ENCODE measurements at regions not wholly inside any gene's neighbourhood (a gene's known extent, or its start where the extent isn't known, plus 50 kb on each side); places are given as distances from the start of the nearest gene placed in this dataset.

GRCh38 chr2:147388217-147388616, 456.6 kb upstream of the ACVR2A start:
- POLR2A ChIA-PET = no interaction called here
- intact Hi-C loops (cut with micrococcal nuclease; ENCODE audit: unreplicated experiment) (no loop called here), in situ Hi-C loops (cut with HindIII; ENCODE audit: low pct_unique_long_range_greater_than_20kb, low sequenced_read_pairs) (no loop called here)
- CTCF ChIA-PET = no interaction called here
- no peak for TF ChIP-seq SIN3A (IDR thresholded peaks at IDR 0.05; ENCODE audit: borderline replicate concordance, insufficient read depth, low read depth, low read length)
- Histone ChIP-seq H3K27ac (ENCODE audit: low read length) (no peak overlapping the region), H3K4me1 (ENCODE audit: control insufficient read depth, insufficient read depth, low read length) (no peaks in the 10 kb centered on the region), H3K9me3 (ENCODE audit: control insufficient read depth, insufficient read depth, low read depth, low read length) (no peaks in the 10 kb centered on the region), H3K4me3 (ENCODE audit: low read depth in 2 of 2, low read length in 2 of 2) (no peak overlapping the region), H3K27me3 (ENCODE audit: control insufficient read depth, insufficient read depth, low read length) (no peaks in the 10 kb centered on the region), H3K36me3 (ENCODE audit: control insufficient read depth, insufficient read depth, low read length) (no peaks in the 10 kb centered on the region)
- DNase-seq (ENCODE audit: low read depth, low spot score) (no peak), ATAC-seq (no peak)
- BruUV-seq (replicated peaks) = no TSS peak

GRCh38 chr2:147386284-147386683, 458.5 kb upstream of the ACVR2A start:
- Histone ChIP-seq H3K4me3 (ENCODE audit: low read depth in 2 of 2, low read length in 2 of 2) (no peak overlapping the region), H3K36me3 (ENCODE audit: control insufficient read depth, insufficient read depth, low read length) (no peaks in the 10 kb centered on the region), H3K27ac (ENCODE audit: low read length) (no peak overlapping the region), H3K27me3 (ENCODE audit: control insufficient read depth, insufficient read depth, low read length) (no peaks in the 10 kb centered on the region), H3K9me3 (ENCODE audit: control insufficient read depth, insufficient read depth, low read depth, low read length) (no peaks in the 10 kb centered on the region), H3K4me1 (ENCODE audit: control insufficient read depth, insufficient read depth, low read length) (no peaks in the 10 kb centered on the region)
- ChIA-PET POLR2A (no interaction called here), CTCF (no interaction called here)
- ATAC-seq (no peak), DNase-seq (ENCODE audit: low read depth, low spot score) (no peak)
- in situ Hi-C loops (cut with HindIII; ENCODE audit: low pct_unique_long_range_greater_than_20kb, low sequenced_read_pairs) = no loop called here
- BruUV-seq (replicated peaks) = no TSS peak
- TF ChIP-seq CTCF (IDR thresholded peaks at IDR 0.05) (no peak), POLR2AphosphoS5 (IDR thresholded peaks at IDR 0.05; ENCODE audit: low read depth, low read length) (no peak), TCF7L2 (IDR thresholded peaks at IDR 0.05; ENCODE audit: low read depth, low read length) (no peak), REST (IDR thresholded peaks at IDR 0.05; ENCODE audit: insufficient read depth in 1 of 2, low read depth in 2 of 2, low read length in 1 of 2) (no peak), SIN3A (IDR thresholded peaks at IDR 0.05; ENCODE audit: borderline replicate concordance, insufficient read depth, low read depth, low read length) (no peak)
- intact Hi-C loops (cut with micrococcal nuclease; ENCODE audit: unreplicated experiment) = no loop called here

- H3K9me3 ChIP-seq (ENCODE audit: control insufficient read depth, insufficient read depth, low read depth, low read length) = no peaks in the 10 kb centered on the region
- DNase-seq (ENCODE audit: low read depth, low spot score) = no peak
- CTCF ChIA-PET = no interaction called here
- no peak for ATAC-seq
- no peak overlapping the region for H3K4me3 ChIP-seq (ENCODE audit: low read depth in 2 of 2, low read length in 2 of 2)
- H3K27me3 ChIP-seq (ENCODE audit: control insufficient read depth, insufficient read depth, low read length) = no peaks in the 10 kb centered on the region
- no TSS peak for BruUV-seq (replicated peaks)
- H3K27ac ChIP-seq (ENCODE audit: low read length) = no peak overlapping the region
- in situ Hi-C loops (cut with HindIII; ENCODE audit: low pct_unique_long_range_greater_than_20kb, low sequenced_read_pairs) = no loop called here
- POLR2A ChIA-PET = no interaction called here
- no peak for TF ChIP-seq POLR2AphosphoS5 (IDR thresholded peaks at IDR 0.05; ENCODE audit: low read depth, low read length)
- TF ChIP-seq REST (IDR thresholded peaks at IDR 0.05; ENCODE audit: insufficient read depth in 1 of 2, low read depth in 2 of 2, low read length in 1 of 2) = no peak
- no peak for TF ChIP-seq TCF7L2 (IDR thresholded peaks at IDR 0.05; ENCODE audit: low read depth, low read length)
- TF ChIP-seq SIN3A (IDR thresholded peaks at IDR 0.05; ENCODE audit: borderline replicate concordance, insufficient read depth, low read depth, low read length) = no peak
- TF ChIP-seq CTCF (IDR thresholded peaks at IDR 0.05) = no peak
- intact Hi-C loops (cut with micrococcal nuclease; ENCODE audit: unreplicated experiment) = no loop called here
- no peaks in the 10 kb centered on the region for H3K36me3 ChIP-seq (ENCODE audit: control insufficient read depth, insufficient read depth, low read length)
- no peaks in the 10 kb centered on the region for H3K4me1 ChIP-seq (ENCODE audit: control insufficient read depth, insufficient read depth, low read length)
Observed at GRCh38 chr2:147385600-147385999, 459.2 kb upstream of the ACVR2A start.
